ENCODE measurements at regions not wholly inside any gene's neighbourhood (a gene's known extent, or its start where the extent isn't known, plus 50 kb on each side); places are given as distances from the start of the nearest gene placed in this dataset.

DNA sequence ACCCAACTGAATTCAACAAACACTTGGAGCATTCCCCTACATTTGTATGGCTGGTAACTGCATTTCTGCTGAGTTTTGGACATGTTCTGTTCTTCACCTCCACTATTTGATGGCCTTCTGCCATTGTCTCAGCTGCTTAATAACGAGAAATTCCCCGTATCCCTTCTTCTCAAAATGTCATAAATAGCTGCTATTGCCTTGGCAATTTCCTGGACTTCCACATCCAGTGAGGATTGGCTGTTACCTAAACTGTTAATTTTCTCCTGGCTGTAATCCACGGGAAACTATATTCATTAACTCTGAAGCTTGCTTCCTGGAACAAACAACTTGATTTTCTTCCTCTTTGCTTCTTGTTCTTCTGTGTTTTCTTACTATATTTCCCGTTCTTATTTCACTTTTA is 69.5 kb upstream of the TDRD3 start:
- no peaks in the 10 kb centered on the region for H3K36me3 ChIP-seq (ENCODE audit: control insufficient read depth, insufficient read depth, low read length)
- DNase-seq: no peak
- no peaks in the 10 kb centered on the region for H3K27me3 ChIP-seq (replicated peaks; ENCODE audit: control insufficient read depth, insufficient read depth, low read length, poor library complexity, severe bottlenecking)
- H3K9me3 ChIP-seq (ENCODE audit: control insufficient read depth, low read length): no peaks in the 10 kb centered on the region
- no peaks in the 10 kb centered on the region for H3K4me1 ChIP-seq (ENCODE audit: control insufficient read depth, insufficient read depth, low read length, poor library complexity, severe bottlenecking)
- H3K27ac ChIP-seq (ENCODE audit: insufficient read depth, low read length, poor library complexity, severe bottlenecking): no peak overlapping the region
- H3K4me3 ChIP-seq (ENCODE audit: insufficient read depth, low read depth, low read length, poor library complexity, severe bottlenecking): no peak overlapping the region

DNA sequence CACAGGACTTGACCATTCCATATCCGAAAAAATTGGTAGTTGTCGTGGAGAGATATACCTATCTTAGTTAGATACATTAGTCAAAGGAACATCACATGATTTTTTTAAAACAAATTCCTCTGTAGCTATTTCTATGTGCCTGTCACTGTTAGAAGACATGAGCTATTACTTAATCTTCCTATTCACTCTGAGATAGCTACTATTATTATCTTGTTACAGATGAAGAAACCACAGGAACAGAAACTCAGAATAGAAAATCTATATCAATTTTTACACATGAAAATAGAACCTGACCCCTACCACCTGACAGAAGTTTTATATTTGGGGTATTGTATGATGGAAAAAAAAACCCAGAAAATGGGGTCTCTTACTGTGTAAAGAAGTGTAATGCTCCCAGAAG is 68.9 kb upstream of the TDRD3 start:
- Histone ChIP-seq H3K27ac (ENCODE audit: insufficient read depth, low read length, poor library complexity, severe bottlenecking) (no peak overlapping the region), H3K27me3 (replicated peaks; ENCODE audit: control insufficient read depth, insufficient read depth, low read length, poor library complexity, severe bottlenecking) (no peaks in the 10 kb centered on the region), H3K36me3 (ENCODE audit: control insufficient read depth, insufficient read depth, low read length) (no peaks in the 10 kb centered on the region), H3K4me3 (ENCODE audit: insufficient read depth, low read depth, low read length, poor library complexity, severe bottlenecking) (no peak overlapping the region), H3K9me3 (ENCODE audit: control insufficient read depth, low read length) (no peaks in the 10 kb centered on the region), H3K4me1 (ENCODE audit: control insufficient read depth, insufficient read depth, low read length, poor library complexity, severe bottlenecking) (no peaks in the 10 kb centered on the region)
- DNase-seq: no peak

DNA sequence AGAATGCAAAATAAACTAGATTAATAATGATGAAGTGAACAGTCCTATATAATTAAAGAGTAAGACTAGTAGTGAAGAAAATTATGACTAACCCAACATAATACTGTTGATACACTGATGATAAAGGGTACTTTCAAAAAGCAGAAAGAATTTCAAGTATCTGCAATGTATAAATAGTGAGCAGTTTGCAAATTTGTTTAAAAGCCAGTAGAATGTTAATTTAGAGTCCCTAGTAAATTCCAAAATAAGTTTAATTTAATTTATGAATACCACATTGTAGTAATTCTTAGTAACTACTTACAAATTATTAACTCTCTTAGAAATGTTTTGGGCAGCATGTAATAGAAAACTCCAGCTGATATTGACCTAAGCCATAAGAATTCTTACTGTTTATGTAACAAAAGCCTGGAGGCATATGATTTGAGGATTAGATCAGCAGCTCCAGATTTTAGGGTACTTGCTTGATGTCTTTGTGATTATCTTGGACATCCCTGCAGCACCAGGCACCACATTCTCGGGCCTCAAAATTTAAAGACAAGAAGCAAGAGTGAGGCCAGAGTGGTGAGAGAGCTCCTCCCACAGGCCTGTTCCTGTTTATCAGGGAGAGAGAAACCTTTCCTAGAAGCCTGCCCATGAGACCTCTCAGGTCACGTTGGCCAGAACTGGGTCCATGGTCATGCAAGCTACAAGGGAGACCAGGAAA is 67.6 kb upstream of the TDRD3 start:
- no peak for DNase-seq
- H3K27ac ChIP-seq (ENCODE audit: insufficient read depth, low read length, poor library complexity, severe bottlenecking): no peak overlapping the region

DNA sequence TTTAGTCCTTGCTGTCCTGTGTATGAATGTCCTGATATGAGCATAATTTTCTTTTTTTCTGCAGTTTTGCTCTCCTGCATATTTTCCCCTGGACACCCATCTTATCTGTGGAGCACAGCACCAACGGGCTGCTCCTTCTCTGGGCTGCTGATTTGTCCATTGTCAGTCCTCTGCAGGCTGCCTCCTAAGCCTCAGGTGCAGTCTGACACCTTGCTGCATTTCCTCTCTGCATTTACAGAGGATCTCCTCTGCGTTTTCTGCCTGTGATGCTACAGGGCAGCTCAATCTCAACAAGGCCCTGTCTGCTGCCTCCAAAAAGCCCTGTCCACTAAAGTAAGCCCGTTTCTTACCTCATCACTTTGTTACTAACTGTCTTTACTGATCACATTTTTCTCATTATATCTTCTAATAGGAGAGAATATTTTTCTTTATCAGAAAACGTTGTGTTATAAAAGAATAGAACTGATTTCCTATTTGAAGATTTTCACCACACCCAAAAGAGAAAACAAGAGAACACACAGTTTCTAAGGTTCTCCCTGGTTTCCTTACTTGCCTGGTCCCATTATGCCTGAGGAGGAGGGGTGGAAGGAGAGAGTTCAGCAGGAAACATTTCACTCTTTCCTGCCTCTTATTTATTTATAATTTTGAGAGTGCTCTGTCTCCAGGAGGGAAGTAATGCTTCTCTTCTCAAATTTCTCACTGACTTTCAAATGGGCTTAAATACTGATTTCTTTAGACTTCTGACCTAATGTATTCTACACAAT is 65.6 kb upstream of the TDRD3 start:
- H3K27me3 ChIP-seq (replicated peaks; ENCODE audit: control insufficient read depth, insufficient read depth, low read length, poor library complexity, severe bottlenecking): no peaks in the 10 kb centered on the region
- H3K9me3 ChIP-seq (ENCODE audit: control insufficient read depth, low read length): no peaks in the 10 kb centered on the region
- no peaks in the 10 kb centered on the region for H3K4me1 ChIP-seq (ENCODE audit: control insufficient read depth, insufficient read depth, low read length, poor library complexity, severe bottlenecking)
- H3K4me3 ChIP-seq (ENCODE audit: insufficient read depth, low read depth, low read length, poor library complexity, severe bottlenecking): no peak overlapping the region
- no peaks in the 10 kb centered on the region for H3K36me3 ChIP-seq (ENCODE audit: control insufficient read depth, insufficient read depth, low read length)
- DNase-seq: no peak
- no peak overlapping the region for H3K27ac ChIP-seq (ENCODE audit: insufficient read depth, low read length, poor library complexity, severe bottlenecking)

More for the DNA sequence above, 67.6 kb upstream of the TDRD3 start:
- Histone ChIP-seq H3K4me3 (ENCODE audit: insufficient read depth, low read depth, low read length, poor library complexity, severe bottlenecking) (no peak overlapping the region), H3K36me3 (ENCODE audit: control insufficient read depth, insufficient read depth, low read length) (no peaks in the 10 kb centered on the region), H3K4me1 (ENCODE audit: control insufficient read depth, insufficient read depth, low read length, poor library complexity, severe bottlenecking) (no peaks in the 10 kb centered on the region), H3K27me3 (replicated peaks; ENCODE audit: control insufficient read depth, insufficient read depth, low read length, poor library complexity, severe bottlenecking) (no peaks in the 10 kb centered on the region), H3K9me3 (ENCODE audit: control insufficient read depth, low read length) (no peaks in the 10 kb centered on the region)

DNA sequence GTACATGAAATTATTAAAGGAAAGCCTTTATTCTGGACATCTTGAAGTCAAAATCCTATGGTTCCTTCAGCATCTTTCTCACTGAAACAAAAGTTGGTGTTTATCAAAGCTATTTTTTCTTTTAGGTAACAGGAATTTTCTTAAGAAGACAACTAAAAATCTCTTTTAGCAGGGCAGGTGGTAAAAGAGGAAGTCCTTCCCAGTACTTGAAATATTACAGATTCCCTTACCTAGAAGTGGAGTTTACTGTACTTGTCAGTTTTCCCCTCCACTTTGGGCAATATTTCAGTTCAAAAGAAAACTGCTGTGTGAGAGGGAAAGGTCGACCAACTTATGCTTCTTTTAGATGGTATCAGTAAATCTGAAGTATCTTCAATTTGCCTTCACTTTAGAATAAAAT is 64.3 kb upstream of the TDRD3 start:
- no peak for DNase-seq

DNA sequence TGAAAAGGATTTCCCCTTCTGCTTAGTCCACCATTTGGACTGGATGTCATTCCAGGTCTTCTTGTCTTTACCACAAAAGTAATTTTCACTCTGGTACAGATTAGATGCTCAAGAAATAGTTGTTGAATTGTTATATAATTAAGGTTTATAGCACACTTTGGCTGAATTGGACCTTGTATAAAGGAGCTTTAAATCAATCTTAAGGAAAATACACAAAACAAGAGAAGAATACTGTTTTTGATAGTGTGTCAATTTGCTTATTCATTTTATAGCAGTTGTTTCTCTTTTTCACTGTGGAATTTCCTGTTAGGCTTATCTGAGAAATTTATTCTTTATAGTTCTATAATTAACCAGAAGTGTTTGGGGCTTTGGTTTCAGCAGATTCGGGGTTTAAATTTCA is 62.7 kb upstream of the TDRD3 start:
- H3K9me3 ChIP-seq (ENCODE audit: control insufficient read depth, low read length): no peaks in the 10 kb centered on the region

More for the DNA sequence above, 64.3 kb upstream of the TDRD3 start:
- Histone ChIP-seq H3K27ac (ENCODE audit: insufficient read depth, low read length, poor library complexity, severe bottlenecking) (no peak overlapping the region), H3K9me3 (ENCODE audit: control insufficient read depth, low read length) (no peaks in the 10 kb centered on the region), H3K4me1 (ENCODE audit: control insufficient read depth, insufficient read depth, low read length, poor library complexity, severe bottlenecking) (no peaks in the 10 kb centered on the region), H3K4me3 (ENCODE audit: insufficient read depth, low read depth, low read length, poor library complexity, severe bottlenecking) (no peak overlapping the region), H3K27me3 (replicated peaks; ENCODE audit: control insufficient read depth, insufficient read depth, low read length, poor library complexity, severe bottlenecking) (no peaks in the 10 kb centered on the region), H3K36me3 (ENCODE audit: control insufficient read depth, insufficient read depth, low read length) (no peaks in the 10 kb centered on the region)

DNA sequence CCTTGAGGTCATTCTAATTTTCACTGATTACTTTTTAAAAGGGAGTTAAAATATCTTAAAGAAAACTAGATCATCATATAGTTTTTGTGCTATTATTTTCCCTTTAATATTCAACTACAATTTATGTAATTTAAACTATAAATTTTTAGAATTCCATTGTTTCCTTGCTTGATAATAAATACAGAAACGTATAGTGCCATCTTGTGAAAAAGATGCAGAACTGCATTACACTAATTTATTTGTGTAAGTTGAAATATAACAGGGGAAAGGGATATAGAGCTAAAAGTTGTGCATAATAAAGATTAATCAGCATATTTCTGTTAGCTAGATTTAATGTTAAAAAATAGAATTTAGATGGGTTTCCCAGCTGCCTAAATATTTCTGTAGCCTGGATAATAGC is 61.5 kb upstream of the TDRD3 start:
- H3K27me3 ChIP-seq (replicated peaks; ENCODE audit: control insufficient read depth, insufficient read depth, low read length, poor library complexity, severe bottlenecking): no peaks in the 10 kb centered on the region
- H3K36me3 ChIP-seq (ENCODE audit: control insufficient read depth, insufficient read depth, low read length): no peaks in the 10 kb centered on the region
- DNase-seq: no peak
- no peaks in the 10 kb centered on the region for H3K4me1 ChIP-seq (ENCODE audit: control insufficient read depth, insufficient read depth, low read length, poor library complexity, severe bottlenecking)
- no peak overlapping the region for H3K4me3 ChIP-seq (ENCODE audit: insufficient read depth, low read depth, low read length, poor library complexity, severe bottlenecking)
- H3K9me3 ChIP-seq (ENCODE audit: control insufficient read depth, low read length): no peaks in the 10 kb centered on the region
- no peak overlapping the region for H3K27ac ChIP-seq (ENCODE audit: insufficient read depth, low read length, poor library complexity, severe bottlenecking)

More for the DNA sequence above, 62.7 kb upstream of the TDRD3 start:
- no peak for DNase-seq
- Histone ChIP-seq H3K36me3 (ENCODE audit: control insufficient read depth, insufficient read depth, low read length) (no peaks in the 10 kb centered on the region), H3K27ac (ENCODE audit: insufficient read depth, low read length, poor library complexity, severe bottlenecking) (no peak overlapping the region), H3K4me3 (ENCODE audit: insufficient read depth, low read depth, low read length, poor library complexity, severe bottlenecking) (no peak overlapping the region), H3K27me3 (replicated peaks; ENCODE audit: control insufficient read depth, insufficient read depth, low read length, poor library complexity, severe bottlenecking) (no peaks in the 10 kb centered on the region), H3K4me1 (ENCODE audit: control insufficient read depth, insufficient read depth, low read length, poor library complexity, severe bottlenecking) (no peaks in the 10 kb centered on the region)

DNA sequence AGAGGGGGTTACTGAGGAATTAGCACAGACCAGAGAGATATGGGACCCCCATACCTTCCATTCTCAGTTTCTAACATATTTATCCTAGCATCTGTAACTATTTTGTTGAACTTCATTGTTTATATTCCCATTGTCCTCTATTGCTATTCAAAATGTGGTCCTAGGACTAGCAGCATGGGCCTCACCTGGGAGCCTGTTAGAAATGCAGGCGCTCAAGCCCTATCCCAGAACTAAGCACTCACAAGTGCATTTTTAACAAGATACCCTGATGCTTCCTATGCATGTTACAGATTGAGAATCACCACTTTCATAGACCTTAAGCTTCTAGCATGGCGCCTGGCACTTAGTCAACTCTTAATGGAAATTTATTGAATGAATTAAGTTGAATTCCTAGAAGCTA is 58.3 kb upstream of the TDRD3 start:
- no peak for DNase-seq
- Histone ChIP-seq H3K36me3 (ENCODE audit: control insufficient read depth, insufficient read depth, low read length) (no peaks in the 10 kb centered on the region), H3K4me3 (ENCODE audit: insufficient read depth, low read depth, low read length, poor library complexity, severe bottlenecking) (no peak overlapping the region), H3K27ac (ENCODE audit: insufficient read depth, low read length, poor library complexity, severe bottlenecking) (no peak overlapping the region), H3K4me1 (ENCODE audit: control insufficient read depth, insufficient read depth, low read length, poor library complexity, severe bottlenecking) (no peaks in the 10 kb centered on the region), H3K9me3 (ENCODE audit: control insufficient read depth, low read length) (no peaks in the 10 kb centered on the region), H3K27me3 (replicated peaks; ENCODE audit: control insufficient read depth, insufficient read depth, low read length, poor library complexity, severe bottlenecking) (no peaks in the 10 kb centered on the region)

DNA sequence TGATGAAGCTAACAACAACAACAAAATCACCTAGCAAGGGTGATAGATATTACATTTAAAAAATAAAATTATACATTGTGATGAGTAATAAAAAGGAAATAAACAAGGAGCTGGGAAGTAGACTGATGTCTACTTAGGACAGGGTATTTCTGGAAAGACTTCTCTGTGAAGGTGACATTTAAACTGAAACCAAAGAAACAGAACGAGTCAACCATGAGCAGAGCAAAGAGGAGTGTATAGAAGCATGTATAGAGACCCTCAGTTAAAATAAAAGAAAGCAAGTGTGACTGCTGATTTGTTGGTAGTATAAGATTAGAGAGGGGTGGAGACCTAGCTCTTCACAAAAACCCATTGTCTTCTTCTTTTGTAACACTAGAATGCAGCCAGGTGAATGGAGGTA is 53.0 kb upstream of the TDRD3 start:
- DNase-seq: no peak
- Histone ChIP-seq H3K4me1 (ENCODE audit: control insufficient read depth, insufficient read depth, low read length, poor library complexity, severe bottlenecking) (no peaks in the 10 kb centered on the region), H3K36me3 (ENCODE audit: control insufficient read depth, insufficient read depth, low read length) (no peaks in the 10 kb centered on the region), H3K27me3 (replicated peaks; ENCODE audit: control insufficient read depth, insufficient read depth, low read length, poor library complexity, severe bottlenecking) (no peaks in the 10 kb centered on the region), H3K4me3 (ENCODE audit: insufficient read depth, low read depth, low read length, poor library complexity, severe bottlenecking) (no peak overlapping the region), H3K9me3 (ENCODE audit: control insufficient read depth, low read length) (no peaks in the 10 kb centered on the region), H3K27ac (ENCODE audit: insufficient read depth, low read length, poor library complexity, severe bottlenecking) (no peak overlapping the region)

DNA sequence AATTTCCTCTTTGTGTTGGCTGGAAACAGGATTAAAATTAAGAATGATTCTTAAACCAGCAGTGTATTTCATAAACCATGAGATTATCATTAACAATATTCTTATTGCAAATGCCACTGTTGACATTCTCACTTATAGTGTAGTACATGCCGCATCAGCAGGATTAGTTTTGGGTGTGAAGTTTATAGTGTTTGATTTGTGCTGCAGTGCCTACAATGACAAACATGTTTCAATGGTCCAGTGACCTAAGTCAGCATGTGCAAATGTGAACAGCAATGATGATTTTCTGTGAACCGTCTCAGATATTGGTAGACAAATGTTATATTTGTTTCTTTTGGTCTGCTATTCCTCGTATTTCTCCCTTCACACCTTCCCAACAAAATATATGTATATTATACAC is 49.8 kb upstream of the TDRD3 start:
- Histone ChIP-seq H3K4me3 (ENCODE audit: insufficient read depth, low read depth, low read length, poor library complexity, severe bottlenecking) (no peak overlapping the region), H3K27me3 (replicated peaks; ENCODE audit: control insufficient read depth, insufficient read depth, low read length, poor library complexity, severe bottlenecking) (no peaks in the 10 kb centered on the region), H3K36me3 (ENCODE audit: control insufficient read depth, insufficient read depth, low read length) (no peaks in the 10 kb centered on the region), H3K4me1 (ENCODE audit: control insufficient read depth, insufficient read depth, low read length, poor library complexity, severe bottlenecking) (no peaks in the 10 kb centered on the region), H3K9me3 (ENCODE audit: control insufficient read depth, low read length) (no peaks in the 10 kb centered on the region), H3K27ac (ENCODE audit: insufficient read depth, low read length, poor library complexity, severe bottlenecking) (no peak overlapping the region)
- no peak for DNase-seq

Measured in effector memory CD4-positive, alpha-beta T cell (primary cell).